Activated naive CD4-positive, alpha-beta T cell treated with anti-CD3 and anti-CD28 coated beads, Interleukin-2, amount 50 U/mL, for 72 hours (primary cell): ENCODE measurements at regions not wholly inside any gene's neighbourhood (a gene's known extent, or its start where the extent isn't known, plus 50 kb on each side); places are given as distances from the start of the nearest gene placed in this dataset.

Source experiments
- ATAC-seq, 2 donors: fragments of 150-1000 bp; cut with Tn5 transposase; 2 replicates each; pipeline ENCODE4 v1.10.0; 2021; ENCODE audit warnings: mild to moderate bottlenecking in 2 of 2, moderate library complexity in 2 of 2
- DNase-seq, 2 donors: peaks; one replicate each; pipeline ENCODE4 v3.0.0; 2021 to 2022; ENCODE audit warnings: low spot score in 2 of 2
- H3K27ac Mint-ChIP-seq, 2 donors: one replicate each; pipeline ENCODE4 v1.8.0; 2022; ENCODE audit warnings: mild to moderate bottlenecking in 2 of 2, mixed read lengths in 2 of 2
- H3K36me3 Mint-ChIP-seq, 2 donors: one replicate each; pipeline ENCODE4 v1.8.0; 2022; ENCODE audit warnings: mixed read lengths in 2 of 2
- H3K9me3 Mint-ChIP-seq, 2 donors: one replicate each; pipeline ENCODE4 v1.8.0; 2022; ENCODE audit warnings: mixed read lengths in 2 of 2

GRCh38 chr2:42871372-42871771, 79.0 kb upstream of the HAAO start:
- ATAC-seq (no peak), DNase-seq (no peak)
- Mint-ChIP-seq H3K9me3 (peaks cover 15 to 20% of the 10 kb centered on the region in 2 donors), H3K36me3 (peaks cover 7 to 10% of the 10 kb centered on the region in 2 donors), H3K27ac (no peak overlapping the region)

- ATAC-seq (no peak), DNase-seq (no peak)
- Mint-ChIP-seq H3K9me3 (peaks cover 15 to 20% of the 10 kb centered on the region in 2 donors), H3K36me3 (peaks cover 7 to 10% of the 10 kb centered on the region in 2 donors), H3K27ac (no peak overlapping the region)
Observed at GRCh38 chr2:42868874-42869273, 76.5 kb upstream of the HAAO start.

GRCh38 chr2:42868096-42868495, 75.7 kb upstream of the HAAO start:
- H3K9me3 Mint-ChIP-seq: peaks cover 15 to 20% of the 10 kb centered on the region in 2 donors
- no peak overlapping the region for H3K27ac Mint-ChIP-seq
- DNase-seq (no peak), ATAC-seq (no peak)
- peaks cover 7 to 10% of the 10 kb centered on the region in 2 donors for H3K36me3 Mint-ChIP-seq

- peaks cover 15 to 20% of the 10 kb centered on the region in 2 donors for H3K9me3 Mint-ChIP-seq
- peaks cover 7 to 10% of the 10 kb centered on the region in 2 donors for H3K36me3 Mint-ChIP-seq
- no peak for DNase-seq
Observed at GRCh38 chr2:42867093-42868065, 75.0 kb upstream of the HAAO start.

GRCh38 chr2:42865884-42866881, 73.8 kb upstream of the HAAO start:
- Mint-ChIP-seq H3K27ac (no peak overlapping the region), H3K36me3 (peaks cover 7 to 10% of the 10 kb centered on the region in 2 donors)
- DNase-seq: no peak

More at GRCh38 chr2:42867093-42868065, 75.0 kb upstream of the HAAO start:
- no peak for ATAC-seq
- H3K27ac Mint-ChIP-seq: no peak overlapping the region

GRCh38 chr2:42864641-42865280, 72.4 kb upstream of the HAAO start:
- ATAC-seq (no peak), DNase-seq (no peak)
- Mint-ChIP-seq H3K9me3 (peaks cover 14 to 19% of the 10 kb centered on the region in 2 donors), H3K27ac (no peak overlapping the region), H3K36me3 (peaks cover 7 to 10% of the 10 kb centered on the region in 2 donors)

More at GRCh38 chr2:42865884-42866881, 73.8 kb upstream of the HAAO start:
- peaks cover 15 to 20% of the 10 kb centered on the region in 2 donors for H3K9me3 Mint-ChIP-seq
- no peak for ATAC-seq

- Mint-ChIP-seq H3K9me3 (peaks cover 9 to 14% of the 10 kb centered on the region in 2 donors), H3K36me3 (peaks cover 7% of the 10 kb centered on the region in 2 donors), H3K27ac (peak overlapping the region in 1 of 2 donors; percentile 7)
- ATAC-seq (no peak), DNase-seq (no peak)
Observed at GRCh38 chr2:42864222-42864621, 71.8 kb upstream of the HAAO start.

- ATAC-seq (no peak), DNase-seq (no peak)
- Mint-ChIP-seq H3K9me3 (peaks cover 4 to 10% of the 10 kb centered on the region in 2 donors), H3K36me3 (peaks cover 2% of the 10 kb centered on the region in 2 donors), H3K27ac (no peak overlapping the region)
Observed at GRCh38 chr2:42863751-42864150, 71.4 kb upstream of the HAAO start.

- ATAC-seq (no peak), DNase-seq (no peak)
- Mint-ChIP-seq H3K9me3 (peaks cover 0 to 7% of the 10 kb centered on the region in 2 donors), H3K27ac (no peak overlapping the region), H3K36me3 (no peaks in the 10 kb centered on the region)
Observed at GRCh38 chr2:42863320-42863719, 70.9 kb upstream of the HAAO start.

GRCh38 chr2:42862669-42863185, 70.3 kb upstream of the HAAO start:
- ATAC-seq: no peak
- no peak overlapping the region for H3K27ac Mint-ChIP-seq
- no peaks in the 10 kb centered on the region for H3K36me3 Mint-ChIP-seq
- no peak for DNase-seq
- peaks cover 0 to 2% of the 10 kb centered on the region in 2 donors for H3K9me3 Mint-ChIP-seq

GRCh38 chr2:42861321-42861720, 68.9 kb upstream of the HAAO start:
- H3K36me3 Mint-ChIP-seq: no peaks in the 10 kb centered on the region
- no peak for DNase-seq

GRCh38 chr2:42860319-42861094, 68.1 kb upstream of the HAAO start:
- Mint-ChIP-seq H3K9me3 (no peaks in the 10 kb centered on the region), H3K36me3 (no peaks in the 10 kb centered on the region), H3K27ac (no peak overlapping the region)
- ATAC-seq: no peak
- no peak for DNase-seq

More at GRCh38 chr2:42861321-42861720, 68.9 kb upstream of the HAAO start:
- Mint-ChIP-seq H3K27ac (no peak overlapping the region), H3K9me3 (no peaks in the 10 kb centered on the region)
- ATAC-seq: no peak

- Mint-ChIP-seq H3K9me3 (no peaks in the 10 kb centered on the region), H3K36me3 (no peaks in the 10 kb centered on the region), H3K27ac (no peak overlapping the region)
- ATAC-seq (peak in 1 of 2 donors; percentile 14), DNase-seq (no peak)
Observed at GRCh38 chr2:42859791-42860190, 67.4 kb upstream of the HAAO start.

- Mint-ChIP-seq H3K9me3 (no peaks in the 10 kb centered on the region), H3K36me3 (no peaks in the 10 kb centered on the region), H3K27ac (no peak overlapping the region)
- peak in 1 of 2 donors; percentile 88 for DNase-seq
- peak; percentile 48 to 57 for ATAC-seq
Observed at GRCh38 chr2:42859006-42859552, 66.7 kb upstream of the HAAO start.
